Fibroblast of skin of scalp (primary cell): ENCODE measurements at regions not wholly inside any gene's neighbourhood (a gene's known extent, or its start where the extent isn't known, plus 50 kb on each side); places are given as distances from the start of the nearest gene placed in this dataset.
A peak's percentile ranks its signal among the peaks of the same experiment; 100 is the strongest.

Experiments used
- DNase-seq: peaks from one replicate; pipeline ENCODE4 v3.0.0-alpha.2; 2013

DNA sequence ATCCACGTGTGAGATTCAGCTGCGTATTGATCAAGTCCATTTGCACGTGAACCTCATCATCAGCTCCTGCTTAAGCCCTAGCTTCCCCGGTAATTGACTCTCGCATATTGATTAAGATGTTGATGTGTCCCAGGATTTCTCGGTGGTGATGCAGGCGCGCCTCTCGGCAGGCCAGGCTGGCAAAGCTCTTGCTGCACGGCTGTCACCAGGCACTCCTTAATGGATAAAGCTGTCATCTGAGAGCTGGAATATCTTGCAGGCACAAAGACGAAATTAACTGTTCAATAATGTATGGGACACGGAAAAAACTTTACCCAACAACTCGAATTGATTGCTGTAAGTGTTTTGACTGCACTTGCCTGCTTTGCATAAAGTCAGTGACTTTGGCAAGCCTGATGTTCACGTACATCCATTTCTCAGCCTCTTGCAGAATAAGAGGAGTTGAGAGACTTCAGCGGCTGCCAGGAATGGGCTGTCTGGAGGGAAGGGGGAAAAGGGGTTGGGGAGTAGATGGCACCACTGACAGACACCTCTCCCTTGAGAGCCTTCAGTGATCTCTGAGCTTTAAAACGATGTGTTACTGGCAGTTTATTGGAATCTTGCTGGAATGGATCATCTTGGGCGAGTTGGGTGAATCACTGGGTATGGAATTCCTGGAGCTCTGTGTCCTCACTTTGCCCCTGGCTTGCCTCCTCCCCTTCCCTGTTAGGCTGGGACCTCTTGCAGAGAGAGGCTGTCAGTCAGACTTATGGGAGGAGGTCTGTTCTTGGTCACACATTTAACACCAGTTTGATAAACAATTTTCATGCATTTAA is 650.3 kb downstream of the CCDC171 start:
- DNase-seq: peak; percentile 98

DNA sequence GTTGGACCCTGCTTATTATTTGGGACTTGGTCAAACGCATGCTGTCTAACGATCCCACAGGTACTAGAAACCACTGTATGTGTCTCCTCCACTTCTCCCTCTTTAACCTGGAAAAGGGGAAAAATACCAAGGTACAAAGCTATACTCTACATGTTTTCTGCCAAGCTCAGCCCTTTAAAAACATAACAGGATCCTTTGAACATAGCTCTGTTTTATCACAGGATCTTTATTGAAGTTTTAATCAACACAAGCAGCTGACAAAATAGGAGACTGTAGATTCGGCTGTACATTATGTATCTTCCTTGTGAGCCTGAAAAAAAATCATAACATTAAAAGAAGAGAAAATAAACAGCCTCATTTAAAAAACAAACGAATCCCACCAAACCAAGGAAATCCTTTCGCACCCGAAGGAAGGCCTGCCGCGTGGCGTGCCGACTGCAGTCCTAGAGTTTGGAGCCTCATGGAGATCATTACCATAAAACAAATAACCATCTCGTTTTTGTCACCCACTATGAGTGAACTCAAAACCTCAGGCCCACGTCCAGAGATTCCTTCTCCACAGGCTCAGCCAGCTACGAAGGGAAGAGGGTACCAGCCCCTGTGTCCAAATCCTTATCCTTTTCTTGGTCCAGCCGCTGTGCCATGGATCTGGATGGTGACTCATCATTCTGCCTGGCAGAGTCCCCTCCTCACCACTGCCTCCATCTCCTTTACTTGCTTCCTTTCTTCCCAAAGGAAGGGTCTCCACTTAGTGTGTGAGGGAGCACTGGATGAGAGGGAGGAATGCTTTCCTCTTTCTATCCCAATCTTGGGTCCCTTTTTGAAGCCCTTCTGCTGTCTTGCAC is 651.1 kb downstream of the CCDC171 start:
- DNase-seq: no peak

DNA sequence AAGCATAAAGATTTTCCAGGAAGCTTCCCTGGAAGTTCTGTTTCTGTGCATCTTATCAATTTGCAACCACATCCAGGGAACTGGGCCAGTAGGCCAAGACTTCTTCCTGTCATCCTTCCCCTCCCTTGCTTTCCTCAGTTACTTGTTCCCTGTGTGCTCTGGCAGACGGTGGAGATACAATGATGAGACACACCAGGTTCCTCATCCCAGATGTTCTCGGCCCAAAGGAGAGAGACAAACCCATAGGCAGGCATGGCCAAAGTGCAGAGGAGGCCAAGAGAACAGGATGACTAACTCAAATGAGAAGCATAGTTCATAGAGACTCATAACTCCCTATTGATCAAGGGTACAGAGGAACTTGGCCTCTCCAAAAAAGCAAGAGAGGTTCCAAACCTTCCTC is 652.6 kb downstream of the CCDC171 start:
- DNase-seq: no peak

DNA sequence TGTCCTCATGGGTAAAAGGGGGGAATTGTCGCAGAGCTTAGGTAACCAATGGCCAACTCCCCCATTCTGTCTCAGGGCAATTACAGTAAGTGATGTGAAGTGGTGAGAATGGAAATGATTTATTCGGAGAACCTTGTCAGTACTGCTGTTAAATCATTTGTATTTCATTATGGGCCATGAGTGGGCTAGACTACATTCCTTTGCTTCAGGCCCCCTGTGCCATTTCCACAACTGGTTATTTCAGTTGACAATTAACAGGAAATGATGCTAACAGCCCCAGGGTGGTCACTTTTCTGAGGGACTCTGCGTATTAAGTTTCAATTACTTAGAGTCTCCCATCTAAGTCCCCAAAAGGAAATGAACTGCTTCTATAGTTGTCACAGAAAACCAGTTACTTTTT is 653.7 kb downstream of the CCDC171 start:
- DNase-seq: no peak

DNA sequence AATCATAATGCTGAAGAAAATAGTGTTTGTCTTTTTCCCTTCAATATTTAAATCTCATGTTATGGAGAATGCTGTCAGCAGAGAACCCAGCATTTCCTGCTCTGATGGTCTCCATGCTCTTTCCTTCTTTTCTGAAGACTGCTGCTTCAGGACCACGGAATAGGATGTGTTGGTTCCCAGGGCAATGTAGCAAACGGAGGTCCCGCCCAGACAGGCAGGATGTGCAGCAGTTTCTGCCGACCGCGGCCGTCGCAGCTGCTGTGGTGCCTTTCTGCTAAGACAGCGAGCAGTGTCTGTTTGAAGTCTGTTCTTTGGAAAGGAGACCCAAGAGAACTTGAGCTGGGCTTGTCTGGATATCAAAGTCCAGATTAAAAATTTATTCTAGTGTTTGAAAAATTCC is 654.3 kb downstream of the CCDC171 start:
- DNase-seq: peak; percentile 77

DNA sequence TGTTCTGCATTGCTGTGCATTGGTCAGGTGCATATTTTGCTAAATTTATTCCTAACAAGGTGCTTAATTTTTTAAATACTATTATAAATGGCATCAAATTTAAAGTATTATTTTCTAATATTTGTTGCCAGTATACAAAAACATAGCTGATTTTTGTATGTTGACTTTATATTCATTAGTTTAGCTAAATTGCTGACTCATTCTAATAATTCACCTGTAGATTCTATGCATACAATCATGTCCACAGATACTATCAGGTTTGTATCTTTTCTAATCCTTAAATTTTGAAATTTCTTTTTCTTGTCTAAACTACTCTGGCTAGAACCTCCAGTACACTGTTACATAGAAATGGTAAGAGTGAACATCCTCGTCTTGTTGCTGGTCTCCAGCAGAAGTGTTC is 657.6 kb downstream of the CCDC171 start:
- no peak for DNase-seq

DNA sequence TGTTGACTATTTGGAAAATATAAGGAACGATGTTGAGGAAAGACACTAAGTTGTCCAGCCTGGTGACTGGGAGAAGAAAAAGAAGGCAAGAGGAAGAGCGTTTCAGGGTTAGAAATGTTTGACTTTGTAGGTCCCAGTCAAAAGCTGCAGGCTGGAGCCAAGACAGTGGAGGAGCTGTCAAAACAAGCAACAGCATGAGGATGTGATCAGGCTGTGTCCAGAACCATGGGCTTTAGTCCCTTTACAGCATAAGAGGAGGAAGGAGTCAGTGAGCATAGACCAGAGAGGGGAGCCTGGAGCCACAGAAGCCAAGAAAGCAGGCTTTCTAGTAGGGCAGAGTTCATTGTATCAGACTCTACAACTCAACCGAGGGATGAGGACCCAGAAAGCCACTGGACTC is 658.5 kb downstream of the BNC2 start:
- no peak for DNase-seq

DNA sequence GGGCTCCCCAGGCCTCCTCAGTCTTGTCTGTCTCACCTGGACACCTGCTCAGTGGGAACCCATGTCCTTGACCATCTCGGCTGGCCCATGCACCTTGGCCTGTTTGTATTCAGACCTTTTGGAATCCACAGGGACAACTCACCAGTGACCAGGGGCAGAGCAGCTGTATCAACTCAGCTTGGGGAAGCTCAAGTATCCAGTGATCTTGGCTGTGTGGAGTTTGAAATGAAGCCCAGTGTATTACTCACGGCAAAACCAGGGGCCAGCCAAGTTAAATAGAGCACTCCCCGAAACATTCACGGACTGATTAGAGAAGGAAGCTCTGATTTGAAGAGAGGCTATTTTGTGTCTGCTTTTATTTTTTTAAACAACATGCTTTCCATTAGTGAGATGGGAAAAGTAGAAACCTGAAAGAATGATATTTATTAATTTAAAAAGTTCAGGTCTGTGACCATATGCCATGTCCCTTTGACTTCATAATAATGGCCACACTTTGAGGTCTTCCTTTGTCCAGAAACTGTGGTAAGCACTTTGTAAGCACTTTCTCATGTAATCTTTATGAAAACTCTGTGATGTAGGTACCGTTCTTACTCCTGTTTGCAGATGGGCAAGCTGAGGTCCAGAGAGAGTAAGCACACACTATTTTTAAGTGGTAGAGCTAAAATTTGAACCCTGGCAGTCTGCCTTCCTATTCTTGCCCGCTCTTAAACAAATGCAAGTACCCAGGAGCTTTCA is 656.5 kb downstream of the BNC2 start:
- peak; percentile 93 for DNase-seq

DNA sequence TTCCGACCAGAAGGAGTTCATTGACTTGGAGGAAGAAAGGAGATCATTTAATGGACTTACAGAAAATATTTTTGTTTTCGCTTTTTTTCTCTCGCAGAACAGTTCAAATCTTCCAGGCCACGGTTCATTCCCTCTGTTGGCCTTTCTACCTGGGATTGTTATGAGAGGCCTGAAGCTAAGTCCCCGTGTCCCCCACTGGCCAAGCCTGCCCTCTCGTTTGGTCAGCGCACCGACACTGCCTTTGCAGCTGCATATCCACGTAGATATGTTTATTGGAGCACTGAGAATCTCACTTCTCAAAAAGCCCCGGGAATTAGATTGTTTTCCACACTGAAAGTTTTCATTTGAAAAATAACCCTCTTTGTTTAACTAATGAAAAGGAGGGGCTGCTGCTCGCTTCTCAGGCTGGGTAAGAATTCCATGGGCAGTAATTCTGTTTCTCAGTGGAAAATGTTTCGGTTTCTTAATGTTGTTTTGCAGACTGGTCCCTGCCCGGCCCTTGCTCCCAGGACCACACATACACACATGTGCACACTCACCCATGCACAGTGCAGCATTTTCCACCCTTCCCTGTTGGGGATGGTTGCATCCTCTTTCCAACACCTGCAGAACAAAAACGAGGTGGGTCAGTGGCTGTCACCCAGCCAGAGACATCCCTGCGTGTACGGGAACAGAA is 655.7 kb downstream of the BNC2 start:
- no peak for DNase-seq

DNA sequence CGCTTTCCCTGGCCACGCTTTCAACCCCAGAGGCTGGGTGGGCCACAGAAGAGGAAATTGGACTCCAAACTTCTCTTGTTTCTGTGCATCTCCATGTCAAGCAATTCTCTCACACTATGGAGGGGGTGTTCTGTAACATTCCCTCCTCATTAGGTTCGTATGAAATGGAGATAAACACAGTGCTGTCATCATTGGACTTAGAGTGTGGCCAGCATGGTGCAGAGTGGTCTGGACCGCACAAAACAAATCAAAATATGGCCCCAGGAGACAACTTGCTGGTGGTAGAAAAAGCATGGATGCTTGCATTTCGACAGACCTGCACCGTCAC is 655.2 kb downstream of the BNC2 start:
- no peak for DNase-seq

DNA sequence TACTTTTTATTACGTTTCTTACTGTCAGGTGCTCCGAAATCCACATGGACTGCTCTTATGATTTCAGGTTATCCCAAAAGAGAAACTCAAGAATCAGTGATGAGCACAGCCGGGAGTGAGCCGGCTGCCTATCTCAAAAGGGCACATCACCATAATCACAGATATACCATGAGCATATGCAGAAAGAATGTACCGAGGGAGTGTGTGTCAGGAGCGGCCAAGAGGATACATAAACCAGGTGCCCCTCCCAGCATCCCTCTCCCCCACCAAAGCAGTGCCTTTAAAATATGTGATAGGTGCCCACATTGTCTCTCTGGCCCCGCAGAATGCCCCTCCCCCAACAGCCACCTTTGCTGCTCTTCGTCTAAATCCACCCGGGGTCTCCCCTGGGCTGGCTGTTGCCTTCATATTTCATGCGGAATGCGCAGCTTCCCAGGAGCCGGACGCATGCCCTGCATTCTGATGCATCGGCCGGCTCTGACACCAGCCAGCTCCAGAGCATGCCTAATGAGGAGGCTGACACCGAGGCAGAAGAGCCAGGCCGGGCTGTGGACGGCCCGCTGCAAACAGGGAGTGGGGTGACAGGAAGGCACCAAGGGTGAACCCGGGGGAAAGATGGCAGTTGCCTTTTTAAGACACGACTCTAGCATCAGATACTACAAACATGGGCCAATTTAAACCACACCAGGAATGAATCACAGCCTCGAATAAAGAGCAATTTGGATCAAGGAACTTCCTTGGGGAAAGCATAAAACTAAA is 652.3 kb downstream of the BNC2 start:
- DNase-seq: no peak

DNA sequence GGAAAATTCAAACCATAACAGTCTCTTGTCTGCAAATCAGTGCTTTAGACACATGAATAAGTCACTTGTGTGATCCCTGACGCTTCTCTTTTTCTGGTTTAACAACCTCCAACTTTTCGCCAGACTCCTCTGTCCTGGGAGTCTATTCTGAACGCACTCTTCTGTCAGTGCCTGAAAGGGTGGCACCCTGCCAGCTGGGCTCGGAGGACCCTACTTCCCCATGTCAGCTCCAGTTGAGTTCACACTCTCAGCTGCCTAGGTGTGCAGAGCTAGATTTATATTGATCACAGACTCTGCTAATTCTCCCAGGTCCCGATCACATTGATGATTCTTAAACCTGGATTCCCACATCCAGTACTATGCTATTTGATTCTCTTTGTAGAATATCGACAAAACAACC is 649.1 kb downstream of the BNC2 start:
- no peak for DNase-seq

DNA sequence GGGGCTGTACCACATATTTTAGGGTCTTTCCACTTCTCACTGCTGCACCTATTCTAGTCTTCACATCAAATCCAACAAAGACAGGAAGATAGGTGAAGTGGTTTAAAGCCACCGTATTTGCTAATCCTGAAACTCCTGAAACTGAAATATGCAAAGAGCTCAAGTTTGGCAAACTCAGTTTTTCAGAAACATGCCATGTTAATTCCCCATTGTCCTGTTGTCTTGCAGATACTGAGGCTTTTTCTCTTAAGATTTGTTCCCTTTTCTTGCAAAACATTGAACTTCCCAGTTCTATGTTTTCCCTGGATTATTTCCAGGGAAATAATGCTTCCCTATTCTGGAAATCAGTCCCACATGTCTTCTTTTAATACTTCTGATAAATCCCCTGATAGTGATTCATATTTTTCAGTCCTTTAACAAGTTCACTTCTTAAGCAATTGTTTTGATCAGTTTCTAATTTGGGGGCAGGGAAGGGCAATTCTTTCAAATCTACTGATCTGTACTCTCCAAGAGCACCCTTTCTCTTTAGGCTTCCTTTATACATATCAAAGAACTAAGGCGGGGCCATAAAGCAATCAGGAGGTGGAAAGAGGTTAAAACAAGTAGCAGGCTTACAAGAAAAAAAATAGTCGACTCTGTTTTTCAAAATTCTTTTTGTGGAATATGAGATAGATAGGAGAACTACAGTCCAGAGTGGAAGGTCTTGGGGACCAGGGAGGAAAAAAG is 648.5 kb downstream of the BNC2 start:
- peak; percentile 73 for DNase-seq

DNA sequence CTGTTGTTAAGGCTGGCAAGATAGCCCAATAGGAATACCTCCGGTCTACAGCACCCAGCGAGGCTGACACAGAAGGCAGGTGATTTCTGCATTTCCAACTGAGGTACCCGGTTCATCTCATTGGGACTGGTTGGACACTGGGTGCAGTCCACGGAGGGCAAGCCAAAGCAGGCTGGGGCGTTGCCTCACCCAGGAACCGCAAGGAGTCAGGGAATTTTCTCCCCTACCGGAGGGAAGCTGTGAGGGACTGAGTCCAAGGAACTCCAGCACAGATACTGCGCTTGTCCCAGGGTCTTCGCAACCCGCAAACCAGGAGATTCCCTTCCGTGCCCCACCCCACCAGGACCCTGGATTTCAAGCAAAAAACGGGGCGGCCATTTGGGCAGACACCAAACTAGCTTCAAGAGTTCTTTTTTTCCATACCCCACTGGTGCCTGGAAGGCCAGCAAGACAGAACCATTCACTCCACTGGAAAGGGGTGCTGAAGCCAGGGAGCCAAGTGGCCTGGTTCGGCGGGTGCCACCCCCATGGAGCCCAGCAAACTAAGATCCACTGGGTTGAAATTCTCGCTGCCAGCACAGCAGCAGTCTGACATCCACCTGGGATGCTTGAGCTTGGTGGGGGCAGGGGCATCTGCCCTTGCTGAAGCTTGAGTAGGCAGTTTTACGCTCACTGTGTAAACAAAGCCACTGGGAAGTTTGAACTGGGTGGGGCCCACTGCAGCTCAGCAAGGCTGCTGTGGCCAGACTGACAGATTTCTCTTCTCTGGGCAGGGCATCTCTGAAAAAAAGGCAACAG is 647.2 kb downstream of the BNC2 start:
- no peak for DNase-seq

DNA sequence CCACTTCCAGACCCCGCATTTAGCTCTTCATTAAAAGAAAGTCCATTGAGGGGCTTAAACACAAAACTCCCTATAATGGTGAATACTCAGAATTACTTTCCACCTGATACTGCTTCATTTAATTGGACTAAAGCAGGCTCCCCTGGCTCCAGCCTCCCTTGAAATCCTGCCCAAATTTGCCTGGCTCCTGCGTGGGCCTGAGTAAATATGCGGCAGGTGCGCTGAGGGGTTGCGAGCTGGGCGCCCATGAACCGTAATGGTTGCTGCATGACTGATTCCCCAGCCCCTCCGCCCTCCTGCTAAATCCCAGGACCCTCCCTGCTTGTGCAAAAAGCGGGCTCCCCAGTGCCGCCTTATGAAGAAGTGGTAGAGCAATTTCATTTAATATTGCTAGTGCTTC is 639.7 kb downstream of the BNC2 start:
- no peak for DNase-seq

DNA sequence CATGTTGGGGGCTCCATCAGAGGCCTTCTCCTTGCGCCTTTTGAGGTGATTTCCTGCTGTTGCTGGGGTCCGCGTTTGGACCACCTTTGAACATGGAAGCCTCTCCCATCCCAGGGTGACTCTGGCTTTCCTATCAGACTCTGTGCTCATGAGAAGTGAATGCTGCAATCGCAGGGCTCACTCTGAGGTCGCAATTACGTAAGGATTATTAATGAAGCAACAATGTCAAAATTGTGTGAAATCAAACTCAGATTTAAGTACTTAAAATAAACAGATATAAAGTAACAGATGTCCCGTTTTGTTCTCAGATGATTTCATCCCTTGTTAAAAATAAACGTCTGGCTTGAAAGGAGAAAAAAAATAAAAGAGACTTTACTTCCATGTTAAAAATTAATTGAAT is 634.2 kb downstream of the BNC2 start:
- DNase-seq: peak; percentile 90

DNA sequence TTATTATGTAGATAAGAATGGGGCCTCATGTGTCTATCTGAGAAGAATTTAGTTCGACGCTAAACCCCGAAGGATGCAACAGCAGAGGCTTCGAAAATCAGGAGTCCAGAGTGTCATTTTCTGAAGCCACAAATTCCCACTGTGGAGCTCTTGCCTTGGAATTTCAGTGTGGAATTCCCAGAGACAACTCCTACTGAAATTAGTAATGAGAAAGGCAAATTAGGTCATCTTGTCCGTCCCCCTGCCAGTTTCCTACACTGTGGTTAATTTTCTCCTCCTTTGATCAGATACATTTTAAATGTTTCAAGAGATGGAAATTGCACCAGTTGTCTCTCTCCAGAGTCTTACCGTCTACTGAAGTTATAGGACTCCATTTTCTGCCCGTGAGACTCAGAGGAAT is 633.6 kb downstream of the BNC2 start:
- peak; percentile 93 for DNase-seq

DNA sequence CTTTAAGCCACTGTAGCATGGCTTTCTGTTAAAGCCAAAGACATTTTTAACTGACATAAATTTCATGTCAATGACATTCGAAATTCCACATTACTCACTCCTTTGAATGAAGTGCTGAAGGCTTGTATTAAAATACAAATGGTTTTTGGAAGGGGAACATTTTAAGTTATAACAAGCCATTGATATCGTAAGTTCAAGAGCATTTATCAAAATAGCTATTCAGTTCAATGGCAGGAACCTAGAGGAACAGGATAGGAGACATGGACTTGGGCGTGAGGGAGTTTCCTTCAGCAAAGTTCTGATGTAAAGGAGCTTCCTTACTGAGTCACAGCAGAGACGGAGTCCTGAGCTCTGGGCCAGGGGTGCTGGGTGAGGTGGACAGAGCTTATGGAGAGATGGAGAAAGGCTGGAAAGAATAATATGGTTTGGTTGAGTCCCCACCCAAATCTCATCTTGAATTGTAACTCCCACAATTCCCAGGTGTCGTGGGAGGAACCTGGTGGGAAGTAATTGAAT is 631.8 kb downstream of the BNC2 start:
- DNase-seq: no peak

DNA sequence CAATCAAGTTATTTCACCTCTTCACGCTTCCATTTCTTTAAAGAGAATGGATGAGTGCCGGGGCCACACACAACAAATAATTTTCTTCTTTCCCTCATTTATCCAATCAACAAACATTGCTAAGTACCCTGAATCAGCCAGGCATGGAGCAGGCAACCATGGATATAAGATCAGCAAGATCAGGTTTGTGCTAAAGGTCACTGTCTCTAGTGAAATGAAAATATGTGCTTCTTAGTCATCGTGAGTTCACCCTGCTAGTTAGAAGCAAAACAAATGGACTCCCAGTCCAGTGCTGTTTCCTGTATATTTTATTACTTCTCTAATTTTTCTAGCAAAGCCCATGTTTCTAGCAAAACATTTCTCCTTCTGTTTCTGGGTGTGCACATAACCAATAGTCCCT is 629.2 kb downstream of the BNC2 start:
- DNase-seq: peak; percentile 42

DNA sequence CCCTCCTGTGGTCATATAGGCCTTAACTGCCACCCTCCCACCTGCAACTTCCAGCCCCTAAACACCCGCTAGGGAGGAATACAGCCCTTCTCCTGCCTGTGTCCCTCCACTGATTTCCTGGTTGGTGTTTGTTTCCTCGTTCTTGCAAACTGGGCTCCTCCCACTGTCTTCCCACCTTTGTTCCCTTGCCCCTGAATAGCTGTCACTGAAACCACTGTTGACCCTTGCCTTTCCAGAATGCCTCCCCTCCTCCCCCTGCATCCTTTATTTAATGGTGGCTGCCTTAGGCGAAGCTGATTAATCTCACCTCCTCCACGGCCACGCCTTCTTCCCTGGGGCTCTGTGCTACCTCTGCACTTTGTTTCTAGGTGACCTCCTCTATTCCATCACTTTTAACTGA is 626.7 kb downstream of the BNC2 start:
- DNase-seq: no peak
